ENCODE measurements at regions not wholly inside any gene's neighbourhood (a gene's known extent, or its start where the extent isn't known, plus 50 kb on each side); places are given as distances from the start of the nearest gene placed in this dataset.

DNA sequence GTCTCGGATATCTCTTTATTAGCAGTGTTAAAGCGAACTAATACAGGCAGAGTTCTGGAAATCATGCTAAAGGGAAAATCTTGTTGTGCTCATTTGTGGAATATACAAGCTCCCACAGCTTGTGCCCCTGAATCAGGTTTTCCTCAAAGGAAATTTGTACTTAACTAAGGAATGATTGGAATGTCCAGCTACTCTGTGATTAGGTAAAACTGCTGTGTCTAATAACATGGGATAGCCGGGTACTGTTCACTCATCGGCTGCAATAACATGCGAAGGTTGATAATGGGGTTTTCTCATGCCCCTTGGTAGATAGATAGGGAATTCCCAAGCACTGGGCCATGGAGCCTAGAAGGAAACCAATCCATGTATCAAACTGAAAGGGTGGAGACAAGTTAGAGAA is 306.7 kb downstream of the NR2F1-AS1 start:
- TF ChIP-seq CTCF (IDR thresholded peaks at IDR 0.05) (no peak), POLR2A (IDR thresholded peaks at IDR 0.05) (no peak)

Measured in thyroid gland (tissue), 4 donors.